Left hindlimb (tissue), 1 donor: ENCODE measurements at regions not wholly inside any gene's neighbourhood (a gene's known extent, or its start where the extent isn't known, plus 50 kb on each side); places are given as distances from the start of the nearest gene placed in this dataset.

Experiments
- DNase-seq: peaks from one replicate; pipeline ENCODE4 v3.0.0-alpha.2; 2018

GRCh38 chr7:131090886-131091692 lies 236.6 kb upstream of the MKLN1 start:
- no peak for DNase-seq

DNA sequence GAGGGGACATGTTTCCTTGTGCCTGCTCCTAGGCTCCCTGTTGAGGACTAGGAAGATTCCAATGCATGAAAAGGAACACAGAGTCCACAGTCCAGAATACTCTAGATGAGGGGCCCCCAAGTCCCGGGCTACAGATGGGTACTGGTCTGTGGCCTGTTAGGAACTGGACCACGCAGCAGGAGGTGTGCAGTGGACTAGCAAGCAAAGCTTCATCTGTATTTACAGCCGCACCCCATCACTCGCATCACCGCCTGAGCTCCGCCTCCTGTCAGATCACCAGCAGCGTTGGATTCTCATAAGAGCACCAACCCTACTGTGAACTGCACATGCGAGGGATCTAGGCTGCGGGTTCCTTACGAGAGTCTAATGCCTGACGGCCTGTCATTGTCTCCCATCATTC lies 233.0 kb upstream of the MKLN1 start:
- no peak for DNase-seq

DNA sequence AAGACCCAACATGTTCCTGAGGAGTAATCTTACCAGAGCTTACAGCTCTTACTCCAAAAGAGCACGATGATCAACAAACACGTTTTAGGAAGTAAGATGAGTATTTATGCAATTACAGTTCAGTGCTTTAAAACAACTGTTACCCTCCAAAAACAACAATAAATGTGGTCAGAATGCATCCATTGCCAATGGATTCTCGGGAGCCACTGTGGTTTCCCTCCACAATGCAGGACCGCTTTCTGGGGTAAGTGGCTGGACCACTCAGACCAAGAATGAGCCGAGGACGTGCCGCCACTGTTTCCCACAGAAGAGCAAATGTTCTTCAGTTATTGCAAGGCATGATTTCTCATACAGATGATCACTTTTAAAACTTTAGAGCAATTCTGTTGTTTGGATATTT lies 232.3 kb upstream of the MKLN1 start:
- peak; percentile 37 for DNase-seq

- DNase-seq, result no peak
These were observed 231.3 kb upstream of the MKLN1 start for GRCh38 chr7:131096267-131096927.

- no peak for DNase-seq
These were observed 229.9 kb upstream of the MKLN1 start for GRCh38 chr7:131097662-131098376.

DNA sequence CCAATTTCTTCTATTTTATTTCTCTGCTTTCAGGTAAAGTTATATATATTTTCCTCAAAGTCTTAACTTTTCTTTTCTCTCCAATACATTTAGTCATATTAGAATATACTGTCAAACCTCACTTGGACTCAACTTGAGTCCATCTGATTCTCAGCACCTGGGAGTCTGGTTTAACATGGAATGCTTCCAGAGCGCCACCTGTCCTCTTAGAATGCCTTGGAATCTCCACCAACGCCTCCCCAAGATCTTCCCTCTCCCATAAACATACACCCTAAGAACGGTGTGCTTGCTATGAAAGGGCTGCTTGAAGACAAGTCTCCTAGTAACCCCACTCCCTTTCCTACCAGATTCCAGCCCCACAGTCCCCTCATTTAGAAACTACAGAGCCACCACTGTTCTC lies 229.1 kb upstream of the MKLN1 start:
- no peak for DNase-seq

DNA sequence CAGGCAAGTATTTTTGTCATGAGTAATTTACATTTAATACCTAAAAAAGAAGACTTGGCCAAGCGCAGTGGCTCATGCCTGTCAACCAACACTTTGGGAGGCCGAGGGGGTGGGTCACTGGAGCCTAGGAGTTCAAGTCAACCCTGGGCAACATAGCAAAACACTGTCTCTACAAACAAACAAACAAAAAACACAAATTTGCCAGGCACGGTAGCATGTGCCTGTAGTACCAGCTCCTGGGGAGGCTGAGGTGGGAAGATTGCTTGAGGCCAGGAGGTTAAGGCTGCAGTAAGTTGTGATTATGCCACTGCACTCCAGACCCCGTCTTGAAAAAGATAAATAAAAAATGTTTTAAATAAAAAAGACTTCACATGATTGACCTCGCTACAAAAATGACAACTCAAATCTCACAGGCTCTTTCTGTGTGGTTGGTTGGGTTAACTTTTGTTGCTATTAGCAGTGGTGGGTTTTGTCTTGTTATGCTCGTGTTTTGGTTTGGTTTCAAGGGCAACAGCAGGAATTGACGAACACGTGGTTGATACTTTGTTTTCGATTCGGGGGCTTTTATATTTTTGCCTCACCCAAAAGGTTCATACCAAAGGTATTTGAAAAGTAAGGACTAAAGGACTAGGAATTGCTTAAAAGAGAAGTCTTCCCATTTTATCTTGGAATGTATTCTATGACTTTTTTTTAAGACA lies 227.2 kb upstream of the MKLN1 start:
- no peak for DNase-seq

GRCh38 chr7:131103997-131104396 lies 223.7 kb upstream of the MKLN1 start:
- DNase-seq, result peak; percentile 39

DNA sequence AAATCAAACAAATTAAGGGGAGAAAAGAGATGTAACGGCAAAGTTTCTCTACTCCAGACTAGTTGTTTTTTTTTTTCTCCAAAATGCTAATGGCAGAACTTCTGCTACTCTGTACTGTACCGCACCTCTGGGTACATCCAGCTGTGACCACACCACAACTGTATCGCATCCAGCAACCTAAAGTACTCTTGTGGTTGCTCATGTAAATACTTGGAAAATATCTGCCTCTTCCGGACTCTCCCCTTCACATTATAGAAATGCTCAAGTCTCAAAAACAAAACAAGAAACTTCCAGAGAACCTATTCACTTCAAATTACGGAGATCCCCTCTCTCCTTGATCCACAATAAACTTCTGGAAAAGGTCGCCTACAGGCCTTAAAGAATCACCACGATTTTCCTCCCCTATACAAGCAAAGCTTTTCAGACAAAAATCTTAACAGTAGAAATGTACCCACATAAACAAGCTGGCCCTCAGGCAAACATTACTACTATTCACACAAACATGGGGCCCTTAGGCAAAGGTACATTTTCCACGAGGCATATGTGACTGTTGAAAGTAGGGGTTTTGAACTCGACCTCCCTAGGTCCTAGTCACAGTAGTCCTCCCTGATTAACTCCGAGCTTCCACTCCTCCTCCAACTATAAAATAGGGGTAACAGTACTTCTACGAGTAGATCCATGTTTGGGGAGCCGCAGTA lies 222.9 kb upstream of the MKLN1 start:
- DNase-seq, result peak; percentile 42

GRCh38 chr7:131105294-131105798 lies 222.3 kb upstream of the MKLN1 start:
- DNase-seq, result no peak

GRCh38 chr7:131105799-131106680 lies 221.6 kb upstream of the MKLN1 start:
- DNase-seq, result peak; percentile 68

DNA sequence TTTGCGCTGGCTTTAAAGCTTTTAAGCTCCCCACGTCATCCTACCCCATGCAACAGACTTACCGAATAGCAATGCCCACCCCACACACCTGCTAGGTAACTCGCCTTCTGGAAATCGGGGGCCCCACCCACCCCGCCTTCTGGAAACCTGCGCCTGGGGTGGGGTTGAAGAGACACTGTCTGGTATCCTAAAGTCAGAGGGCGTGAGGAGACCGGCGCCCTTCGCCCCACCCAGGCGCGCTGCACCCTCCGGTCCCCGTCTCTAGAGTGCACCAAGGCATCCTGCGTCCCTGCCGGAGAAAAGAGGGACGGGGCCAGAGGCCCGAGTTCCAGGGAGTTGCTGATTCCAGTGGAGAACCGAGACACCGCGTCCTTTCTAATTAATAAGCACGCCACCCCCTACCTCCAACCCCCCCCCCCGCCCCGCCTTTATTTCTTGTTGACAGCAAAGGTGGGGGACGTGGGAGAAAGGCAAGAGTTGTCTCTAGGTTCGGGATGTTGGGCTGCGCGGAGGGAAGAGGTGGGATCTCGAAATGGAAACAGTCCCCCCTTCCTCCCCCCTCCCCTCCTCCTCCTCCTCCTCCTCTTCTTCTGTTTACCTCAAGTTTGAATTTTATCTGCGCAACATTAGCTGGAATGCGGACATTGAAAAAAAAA lies 220.9 kb upstream of the MKLN1 start:
- DNase-seq, result no peak

GRCh38 chr7:131107337-131108211 lies 220.1 kb upstream of the MKLN1 start:
- DNase-seq, result peak; percentile 56

GRCh38 chr7:131108212-131108940 lies 219.3 kb upstream of the MKLN1 start:
- no peak for DNase-seq

DNA sequence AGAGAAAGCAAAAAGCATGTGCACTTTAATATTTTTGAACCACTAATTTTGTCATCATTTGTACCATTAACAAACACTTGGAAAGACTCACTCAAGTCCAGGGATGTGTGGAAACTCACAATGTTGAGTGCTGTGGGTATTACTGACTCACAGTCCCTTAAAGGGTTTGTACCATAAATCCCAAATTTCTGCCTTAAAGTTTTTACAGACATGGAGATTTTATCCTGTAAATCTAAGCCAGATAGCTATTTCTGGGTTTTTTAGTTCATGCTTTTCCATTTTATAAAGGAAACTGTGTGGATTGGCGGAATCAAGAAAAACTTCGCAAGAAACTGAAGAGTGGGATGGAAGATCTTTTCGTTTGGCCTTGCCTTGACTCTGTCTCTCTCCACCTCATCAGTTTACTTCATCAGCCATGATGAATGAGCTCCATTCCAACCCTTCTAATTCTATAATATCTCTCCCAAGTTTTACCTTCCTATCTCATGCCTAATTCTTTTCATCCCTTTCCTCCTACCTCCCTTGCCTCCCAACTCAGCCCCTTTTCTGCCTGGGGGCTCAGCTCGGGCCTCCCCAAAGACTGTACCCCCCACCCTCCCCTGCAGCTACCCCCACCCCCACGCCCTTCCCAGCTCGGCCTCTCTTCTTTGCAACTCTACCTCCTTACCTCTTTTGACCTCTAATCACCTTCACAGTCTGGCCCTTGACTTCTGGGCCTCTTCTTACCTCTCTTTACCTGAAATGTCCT lies 218.5 kb upstream of the MKLN1 start:
- no peak for DNase-seq

GRCh38 chr7:131109759-131110296 lies 217.8 kb upstream of the MKLN1 start:
- DNase-seq, result peak; percentile 75

DNA sequence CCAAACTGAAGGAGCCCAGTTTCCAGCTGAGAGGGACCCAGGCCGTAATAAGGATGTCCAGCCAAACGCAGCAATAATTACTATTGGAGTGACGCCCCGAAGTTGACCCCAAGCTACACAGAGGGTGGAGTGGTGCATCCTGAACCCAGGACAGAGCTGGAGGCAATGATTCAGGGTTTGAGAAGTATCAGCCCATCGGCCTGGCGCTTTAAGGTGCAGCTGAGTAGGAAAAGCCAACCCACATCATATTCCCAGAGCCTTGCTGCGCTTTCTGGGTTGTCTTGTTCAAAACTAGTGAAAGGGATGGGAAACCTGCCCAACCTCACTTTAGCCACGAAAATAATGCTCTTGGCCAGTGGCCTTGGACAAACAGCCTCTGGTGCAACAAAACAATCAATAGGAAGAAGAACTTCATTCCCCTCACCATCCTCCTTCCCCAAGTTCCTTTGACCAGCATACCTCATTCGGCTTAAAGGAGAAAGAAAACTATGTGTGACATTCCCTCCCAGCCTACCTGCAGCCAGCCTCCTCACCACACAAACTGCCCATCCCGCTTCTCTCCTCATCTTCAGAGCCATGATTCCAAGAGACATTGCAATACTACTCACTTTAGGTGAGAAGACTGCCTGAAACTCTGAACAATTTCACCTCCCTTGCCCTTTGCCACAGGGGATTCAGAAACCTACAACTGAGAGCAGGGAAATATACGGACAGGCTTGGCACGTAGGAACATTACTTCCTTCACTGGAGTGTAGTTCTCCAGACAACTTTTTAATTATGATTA lies 217.2 kb upstream of the MKLN1 start:
- DNase-seq, result no peak
